Stomach smooth muscle (tissue), 2 donors: ENCODE measurements at regions not wholly inside any gene's neighbourhood (a gene's known extent, or its start where the extent isn't known, plus 50 kb on each side); places are given as distances from the start of the nearest gene placed in this dataset.

Source experiments
- H3K27ac ChIP-seq: one replicate; pipeline ENCODE4 v1.7.0; 2013; ENCODE audit warnings: mild to moderate bottlenecking, low read length, inconsistent platforms
- H3K27me3 ChIP-seq, 2 donors: one replicate each; pipeline ENCODE4 v1.7.0; 2013; ENCODE audit warnings: low read length in 2 of 2; ENCODE audit not compliant: insufficient read depth in 2 of 2, control insufficient read depth in 1 of 2
- H3K36me3 ChIP-seq, 2 donors: one replicate each; pipeline ENCODE4 v1.7.0; 2013; ENCODE audit warnings: low read length in 2 of 2; ENCODE audit not compliant: control insufficient read depth in 2 of 2, insufficient read depth in 2 of 2
- H3K4me1 ChIP-seq: one replicate; pipeline ENCODE4 v1.7.0; 2013; ENCODE audit warnings: low read length; ENCODE audit not compliant: control insufficient read depth, insufficient read depth
- H3K4me3 ChIP-seq, 2 donors: one replicate each; pipeline ENCODE4 v1.7.0; 2013; ENCODE audit warnings: low read length in 2 of 2
- H3K9ac ChIP-seq, 2 donors: one replicate each; pipeline ENCODE4 v1.7.0; 2013; ENCODE audit warnings: low read length in 2 of 2, mild to moderate bottlenecking in 1 of 2
- H3K9me3 ChIP-seq, 2 donors: one replicate each; pipeline ENCODE4 v1.7.0; 2013; ENCODE audit warnings: low read length in 2 of 2; ENCODE audit not compliant: control insufficient read depth in 2 of 2
- donor health status: healthy.
- donor health status: Pancreatic carcinoma.

DNA sequence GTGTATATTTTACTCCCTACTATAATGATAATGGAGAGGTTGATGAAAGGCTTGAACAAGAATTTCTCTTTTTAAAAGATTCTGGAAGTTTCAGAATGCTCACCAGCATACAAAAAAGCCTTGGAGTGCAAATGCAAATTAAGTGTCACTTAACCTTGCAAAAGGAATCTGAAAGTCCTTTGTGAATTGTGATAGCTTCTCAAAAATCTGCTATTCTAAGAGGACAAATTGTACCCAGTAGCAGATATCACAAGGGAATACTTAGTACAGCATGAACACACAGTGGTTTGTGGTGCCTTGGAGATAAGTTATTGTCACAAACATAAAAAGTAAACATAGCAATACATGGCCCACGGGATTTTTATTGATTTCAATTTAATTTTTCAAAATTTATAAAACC lies 1208.3 kb upstream of the B3GALT2 start:
- Histone ChIP-seq H3K27ac (no peak overlapping the region), H3K27me3 (no peaks in the 10 kb centered on the region), H3K9me3 (peaks cover 0 to 3% of the 10 kb centered on the region in 2 donors), H3K4me1 (no peaks in the 10 kb centered on the region), H3K36me3 (no peaks in the 10 kb centered on the region), H3K9ac (no peak overlapping the region), H3K4me3 (no peak overlapping the region)

DNA sequence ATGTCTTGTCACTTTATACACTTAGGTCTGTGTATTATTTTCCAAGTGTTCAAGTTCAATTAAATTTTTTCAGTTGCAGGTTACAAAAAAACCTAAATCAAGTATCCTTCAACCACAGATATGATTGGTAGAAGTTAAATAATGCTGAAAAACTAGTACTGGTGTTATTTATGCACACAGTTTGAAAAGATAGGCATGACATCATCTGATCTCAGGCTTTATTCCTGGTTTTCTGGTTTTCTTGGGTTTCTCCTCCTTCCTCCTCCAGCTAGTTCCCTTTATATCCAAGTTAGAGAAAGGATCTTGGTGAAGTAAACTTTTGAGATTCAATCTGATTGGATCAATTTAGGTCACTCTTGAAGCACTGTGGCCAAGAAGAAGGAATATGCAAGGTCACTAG lies 1201.1 kb upstream of the B3GALT2 start:
- no peak overlapping the region for H3K27ac ChIP-seq
- H3K36me3 ChIP-seq: no peaks in the 10 kb centered on the region
- H3K9ac ChIP-seq: no peak overlapping the region
- no peak overlapping the region for H3K4me3 ChIP-seq
- no peaks in the 10 kb centered on the region for H3K4me1 ChIP-seq
- H3K27me3 ChIP-seq: no peaks in the 10 kb centered on the region
- H3K9me3 ChIP-seq: peaks cover 0 to 3% of the 10 kb centered on the region in 2 donors

DNA sequence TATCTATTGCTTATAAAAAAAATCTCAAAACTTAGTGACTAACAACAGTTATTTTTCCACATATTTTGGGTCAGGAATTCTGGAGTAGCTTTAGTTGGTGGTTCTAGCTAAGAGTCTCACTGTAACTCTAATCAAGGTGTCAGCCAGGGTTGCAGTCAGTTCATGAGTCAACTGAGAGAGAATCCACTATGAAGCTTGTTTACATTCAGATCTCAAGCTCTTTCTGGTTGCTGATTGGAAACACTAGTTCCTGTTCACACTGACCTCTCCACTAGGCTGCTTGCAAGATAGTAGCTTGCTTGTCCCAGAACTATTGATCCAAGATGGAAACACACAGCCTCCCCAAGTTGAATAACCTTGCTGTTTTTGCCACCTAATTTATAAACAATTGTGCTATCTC lies 1192.1 kb upstream of the B3GALT2 start:
- Histone ChIP-seq H3K36me3 (no peaks in the 10 kb centered on the region), H3K9ac (no peak overlapping the region), H3K27me3 (no peaks in the 10 kb centered on the region), H3K9me3 (no peaks in the 10 kb centered on the region), H3K27ac (no peak overlapping the region), H3K4me3 (no peak overlapping the region), H3K4me1 (no peaks in the 10 kb centered on the region)

DNA sequence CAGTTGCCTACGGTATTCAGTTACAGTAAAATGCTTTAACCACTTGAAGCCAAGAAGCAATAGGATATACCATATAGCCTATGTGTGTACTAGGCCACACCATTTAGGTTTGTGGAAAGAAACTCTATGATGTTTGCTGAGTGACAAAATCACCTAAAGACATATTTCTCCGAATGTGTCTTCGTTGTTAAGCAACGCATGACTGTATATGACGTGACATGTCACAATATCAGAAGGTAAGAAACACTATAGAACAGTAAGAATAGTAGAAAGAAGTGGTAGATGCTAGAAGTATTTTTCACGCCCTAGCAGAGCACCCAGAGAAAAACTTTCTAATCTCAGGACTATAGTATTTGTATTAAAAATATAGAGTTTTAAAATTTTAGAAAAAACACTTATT lies 1188.2 kb upstream of the B3GALT2 start:
- no peak overlapping the region for H3K27ac ChIP-seq
- H3K4me3 ChIP-seq: no peak overlapping the region
- no peak overlapping the region for H3K9ac ChIP-seq
- H3K9me3 ChIP-seq: no peaks in the 10 kb centered on the region
- H3K27me3 ChIP-seq: no peaks in the 10 kb centered on the region
- no peaks in the 10 kb centered on the region for H3K4me1 ChIP-seq
- H3K36me3 ChIP-seq: no peaks in the 10 kb centered on the region

DNA sequence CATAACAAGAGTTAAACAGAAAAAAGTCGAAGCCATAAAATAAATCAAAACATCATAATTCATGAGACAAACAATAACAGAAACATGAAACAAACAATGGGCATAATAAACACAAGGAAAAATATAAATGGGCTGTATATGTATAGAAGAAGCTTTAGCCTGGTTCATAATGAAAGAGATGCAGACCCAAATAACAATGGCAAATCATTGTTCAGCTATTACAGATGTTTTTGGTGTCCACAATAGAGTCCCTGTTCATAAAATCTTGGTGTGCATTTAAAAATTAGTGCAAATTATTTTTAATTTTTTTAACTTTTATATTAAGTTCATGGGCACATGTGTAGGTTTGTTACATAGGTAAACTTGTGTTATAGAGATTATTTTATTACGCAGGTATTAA lies 1185.9 kb upstream of the B3GALT2 start:
- Histone ChIP-seq H3K27me3 (no peaks in the 10 kb centered on the region), H3K9ac (no peak overlapping the region), H3K36me3 (no peaks in the 10 kb centered on the region), H3K4me1 (no peaks in the 10 kb centered on the region), H3K9me3 (no peaks in the 10 kb centered on the region), H3K27ac (no peak overlapping the region), H3K4me3 (no peak overlapping the region)

DNA sequence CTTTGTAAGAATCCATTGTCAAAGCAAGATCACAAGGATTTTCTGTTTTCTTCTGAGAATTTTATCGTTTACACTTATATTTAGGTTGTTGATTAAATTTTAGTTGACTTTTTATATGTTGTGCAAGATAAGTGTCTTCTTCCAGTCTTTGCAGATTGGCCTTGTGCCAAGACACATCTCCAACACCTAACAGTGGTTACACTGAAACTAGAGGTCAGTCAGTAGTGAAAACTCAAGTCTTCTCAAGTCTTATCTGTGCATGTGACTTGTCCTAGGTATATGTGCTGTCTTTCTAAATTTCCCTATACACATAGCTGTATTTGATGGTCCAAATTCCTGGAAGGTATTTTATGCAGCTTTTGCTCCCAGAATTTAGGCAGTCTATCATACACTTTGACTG lies 1183.2 kb upstream of the B3GALT2 start:
- H3K4me1 ChIP-seq: no peaks in the 10 kb centered on the region
- H3K27me3 ChIP-seq: no peaks in the 10 kb centered on the region
- no peaks in the 10 kb centered on the region for H3K36me3 ChIP-seq
- no peak overlapping the region for H3K9ac ChIP-seq
- H3K27ac ChIP-seq: no peak overlapping the region
- H3K9me3 ChIP-seq: no peaks in the 10 kb centered on the region
- no peak overlapping the region for H3K4me3 ChIP-seq

DNA sequence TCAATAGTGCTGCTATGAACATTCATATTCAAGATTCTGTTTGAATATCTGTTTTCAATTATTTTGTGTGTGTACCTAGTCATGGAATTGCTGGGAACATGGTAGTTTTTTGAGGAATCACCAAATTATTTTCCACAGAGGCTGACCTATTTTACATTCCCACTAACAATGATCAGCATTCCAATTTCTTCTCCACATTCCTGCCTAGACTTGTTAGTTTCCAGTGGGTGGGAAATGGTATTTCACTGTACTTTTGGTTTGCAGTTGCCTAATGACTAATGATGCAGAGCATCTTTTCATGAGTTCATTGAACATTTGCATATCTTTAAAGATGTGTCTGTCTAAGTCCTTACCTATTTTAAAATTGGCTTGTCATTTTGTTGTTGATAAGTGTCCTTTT lies 1182.6 kb upstream of the B3GALT2 start:
- Histone ChIP-seq H3K4me1 (no peaks in the 10 kb centered on the region), H3K27me3 (no peaks in the 10 kb centered on the region), H3K36me3 (no peaks in the 10 kb centered on the region), H3K27ac (no peak overlapping the region), H3K9me3 (no peaks in the 10 kb centered on the region), H3K9ac (no peak overlapping the region), H3K4me3 (no peak overlapping the region)

DNA sequence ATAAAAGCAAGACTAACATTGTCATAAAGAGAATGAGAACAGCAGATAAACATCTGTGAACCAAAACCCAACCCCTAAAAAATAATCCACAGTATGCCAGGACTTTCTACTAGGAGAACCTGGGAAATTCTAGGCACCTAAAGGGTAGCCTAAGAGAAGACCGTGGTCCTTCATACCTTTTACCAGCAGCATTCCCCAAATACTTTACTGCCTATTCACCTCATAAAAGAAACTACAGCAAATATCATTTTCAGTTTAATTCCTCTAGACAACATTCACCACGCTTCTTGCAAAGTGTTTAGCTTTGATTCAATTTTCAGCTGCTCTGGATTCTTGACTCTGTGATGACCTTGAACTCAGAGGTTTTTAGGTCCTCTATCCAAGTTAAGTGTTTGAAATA lies 1180.7 kb upstream of the B3GALT2 start:
- Histone ChIP-seq H3K9me3 (no peaks in the 10 kb centered on the region), H3K27me3 (no peaks in the 10 kb centered on the region), H3K4me3 (no peak overlapping the region), H3K36me3 (no peaks in the 10 kb centered on the region), H3K27ac (no peak overlapping the region), H3K9ac (no peak overlapping the region), H3K4me1 (no peaks in the 10 kb centered on the region)

DNA sequence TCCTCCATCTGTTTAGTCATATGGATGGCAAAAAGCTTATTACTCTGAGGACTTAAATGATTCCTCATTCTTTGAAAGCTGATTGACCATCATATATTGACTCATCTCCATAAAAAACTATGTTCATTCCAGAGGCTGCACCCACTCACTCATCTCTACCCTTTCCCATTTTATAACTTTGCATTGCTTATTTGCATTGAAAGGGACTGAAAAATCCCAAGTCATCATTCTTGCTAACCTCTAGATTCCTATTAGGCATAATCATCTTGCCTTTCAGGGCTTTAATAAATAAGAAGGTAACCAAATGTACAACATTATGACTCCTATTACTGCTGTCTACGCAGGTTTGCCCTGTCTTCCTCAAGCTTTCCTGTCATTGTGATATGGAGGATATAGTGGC lies 1180.3 kb upstream of the B3GALT2 start:
- H3K9ac ChIP-seq: no peak overlapping the region
- H3K27ac ChIP-seq: no peak overlapping the region
- no peaks in the 10 kb centered on the region for H3K4me1 ChIP-seq
- no peak overlapping the region for H3K4me3 ChIP-seq
- no peaks in the 10 kb centered on the region for H3K36me3 ChIP-seq
- H3K27me3 ChIP-seq: no peaks in the 10 kb centered on the region
- H3K9me3 ChIP-seq: no peaks in the 10 kb centered on the region

DNA sequence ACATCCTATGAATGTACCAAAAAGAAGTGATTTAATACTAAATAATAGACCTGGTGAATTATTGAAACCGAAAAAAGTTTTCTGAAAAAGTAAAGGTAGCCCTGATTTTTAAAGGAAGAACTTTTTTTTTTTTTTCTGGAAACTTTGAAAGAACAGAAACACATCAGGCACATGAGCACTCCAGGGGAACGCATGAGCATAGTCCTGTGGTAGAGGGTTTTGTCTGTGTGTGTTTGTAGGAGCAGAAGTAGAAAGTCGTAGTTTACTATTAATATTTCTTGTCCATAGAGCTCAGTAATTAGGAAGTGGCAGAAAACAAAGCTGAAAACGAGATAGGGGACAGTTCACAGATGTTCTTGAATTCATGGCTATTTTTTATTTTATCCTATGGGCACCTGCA lies 1175.9 kb upstream of the B3GALT2 start:
- Histone ChIP-seq H3K36me3 (no peaks in the 10 kb centered on the region), H3K27me3 (no peaks in the 10 kb centered on the region), H3K9ac (no peak overlapping the region), H3K27ac (no peak overlapping the region), H3K4me1 (no peaks in the 10 kb centered on the region), H3K4me3 (no peak overlapping the region), H3K9me3 (no peaks in the 10 kb centered on the region)

DNA sequence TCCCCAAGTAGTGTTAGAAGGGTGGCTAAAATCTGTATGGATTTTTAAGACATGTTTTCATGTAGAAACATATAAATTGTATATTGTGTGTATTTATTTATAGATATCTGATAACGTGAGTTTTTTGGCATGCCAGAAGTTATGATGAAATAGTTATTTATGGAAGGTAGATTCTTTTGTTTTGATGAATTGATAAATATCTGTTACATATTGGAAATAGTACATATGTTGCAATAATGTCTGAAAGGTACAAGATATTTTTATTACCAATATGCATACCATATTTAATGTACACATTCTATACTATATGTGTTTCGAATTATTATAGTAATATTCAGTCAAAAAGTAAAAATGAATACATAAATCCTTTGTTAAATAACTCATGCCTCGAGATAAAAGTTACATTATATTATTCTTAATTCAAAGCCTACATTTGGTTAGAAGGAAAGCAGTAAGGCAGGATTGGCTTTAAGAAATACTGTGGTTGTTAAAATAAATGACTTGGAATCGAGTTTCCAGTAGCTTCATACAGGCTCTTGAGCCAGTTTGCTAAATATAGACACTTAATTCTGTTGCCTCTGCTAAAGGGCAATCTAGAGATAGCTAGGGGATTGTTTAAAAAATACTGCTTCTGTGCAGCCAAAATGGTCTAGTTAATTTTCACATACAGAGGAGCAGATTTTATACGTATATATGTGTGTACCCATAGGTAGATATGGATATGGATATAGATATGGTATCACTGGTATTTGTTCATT lies 1175.1 kb upstream of the B3GALT2 start:
- H3K4me3 ChIP-seq: no peak overlapping the region
- no peak overlapping the region for H3K27ac ChIP-seq
- H3K27me3 ChIP-seq: no peaks in the 10 kb centered on the region
- H3K36me3 ChIP-seq: no peaks in the 10 kb centered on the region
- no peaks in the 10 kb centered on the region for H3K4me1 ChIP-seq
- H3K9me3 ChIP-seq: no peaks in the 10 kb centered on the region
- H3K9ac ChIP-seq: no peak overlapping the region
